ENCODE measurements at regions not wholly inside any gene's neighbourhood (a gene's known extent, or its start where the extent isn't known, plus 50 kb on each side); places are given as distances from the start of the nearest gene placed in this dataset.

DNA sequence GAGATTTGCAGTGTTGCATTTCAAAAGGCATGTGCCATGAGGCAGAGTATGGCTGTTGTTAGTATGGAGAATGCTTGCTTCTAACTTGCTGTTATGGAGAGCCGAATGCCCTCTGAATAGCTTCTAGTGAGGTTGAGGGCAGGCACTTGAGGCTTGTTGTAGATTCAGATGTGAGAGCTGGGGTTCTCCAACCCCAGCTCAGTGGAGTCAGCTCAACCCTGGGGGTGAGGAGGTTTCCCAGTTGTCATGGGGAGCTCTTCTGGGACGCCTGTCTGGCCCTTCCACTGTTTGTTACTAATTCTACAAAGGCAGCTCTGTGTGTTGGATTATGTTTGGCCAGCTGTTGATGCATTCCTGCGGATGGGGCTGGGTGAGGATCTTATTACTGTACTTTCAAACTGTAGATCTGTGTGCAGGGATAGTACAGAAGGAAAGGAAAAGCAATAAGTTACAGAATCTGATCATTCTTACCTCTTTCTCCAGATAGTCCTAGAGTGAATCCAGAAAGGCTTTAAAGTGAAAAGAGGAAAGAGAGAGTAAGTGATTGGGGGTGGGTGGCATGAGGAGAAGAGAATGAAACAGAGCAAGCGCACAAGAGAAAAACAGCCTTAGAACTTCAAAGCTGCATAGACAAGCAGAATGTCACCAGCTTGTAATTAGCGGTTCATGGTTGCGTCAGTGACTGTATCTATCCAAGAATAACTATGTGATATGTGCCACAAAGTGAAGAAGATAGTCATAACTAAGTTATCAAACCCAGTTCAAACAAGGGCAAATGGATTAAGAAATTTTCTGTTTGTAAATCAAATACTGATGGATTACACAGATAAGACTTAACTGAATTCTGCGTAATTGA is 148.7 kb downstream of the PRL start:
- Histone ChIP-seq H3K4me3 (peak overlapping the region; percentile 39), H3K27ac (no peak overlapping the region), H3K27me3 (no peaks in the 10 kb centered on the region), H3K4me1 (peaks cover 44% of the 10 kb centered on the region), H3K36me3 (no peaks in the 10 kb centered on the region), H3K9me3 (no peaks in the 10 kb centered on the region)
- TF ChIP-seq EP300 (IDR thresholded peaks at IDR 0.05) (no peak), POLR2AphosphoS5 (IDR thresholded peaks at IDR 0.05) (peak in 1 of 3 donors; percentile 10)
- 33% methylated on average over 7 of the region's 7 CpGs for WGBS
- no peak for DNase-seq (ENCODE audit: low spot score in 2 of 2)

DNA sequence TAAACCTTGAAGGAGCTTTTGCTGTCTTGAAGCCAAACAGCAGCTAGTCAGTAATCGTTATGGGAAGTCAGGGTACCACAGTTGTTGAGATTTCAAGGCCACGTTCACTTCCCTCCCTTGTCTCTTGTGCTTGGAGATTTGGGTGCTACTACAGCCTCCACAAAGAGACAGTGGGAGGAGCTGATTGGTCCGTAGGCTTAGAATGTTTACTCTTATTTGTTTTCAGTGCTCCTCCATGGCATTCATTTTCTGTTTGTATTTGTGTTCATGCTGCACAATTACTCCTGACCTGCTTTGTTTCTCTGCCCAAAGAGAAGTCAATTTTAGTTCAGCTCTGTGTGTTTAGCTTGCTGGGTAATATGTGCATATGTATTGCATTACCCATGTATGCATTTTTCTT is 147.7 kb downstream of the PRL start:
- WGBS: 37% methylated on average over 3 of the region's 3 CpGs
- TF ChIP-seq EP300 (IDR thresholded peaks at IDR 0.05): no peak
- TF ChIP-seq, protein P1, sequence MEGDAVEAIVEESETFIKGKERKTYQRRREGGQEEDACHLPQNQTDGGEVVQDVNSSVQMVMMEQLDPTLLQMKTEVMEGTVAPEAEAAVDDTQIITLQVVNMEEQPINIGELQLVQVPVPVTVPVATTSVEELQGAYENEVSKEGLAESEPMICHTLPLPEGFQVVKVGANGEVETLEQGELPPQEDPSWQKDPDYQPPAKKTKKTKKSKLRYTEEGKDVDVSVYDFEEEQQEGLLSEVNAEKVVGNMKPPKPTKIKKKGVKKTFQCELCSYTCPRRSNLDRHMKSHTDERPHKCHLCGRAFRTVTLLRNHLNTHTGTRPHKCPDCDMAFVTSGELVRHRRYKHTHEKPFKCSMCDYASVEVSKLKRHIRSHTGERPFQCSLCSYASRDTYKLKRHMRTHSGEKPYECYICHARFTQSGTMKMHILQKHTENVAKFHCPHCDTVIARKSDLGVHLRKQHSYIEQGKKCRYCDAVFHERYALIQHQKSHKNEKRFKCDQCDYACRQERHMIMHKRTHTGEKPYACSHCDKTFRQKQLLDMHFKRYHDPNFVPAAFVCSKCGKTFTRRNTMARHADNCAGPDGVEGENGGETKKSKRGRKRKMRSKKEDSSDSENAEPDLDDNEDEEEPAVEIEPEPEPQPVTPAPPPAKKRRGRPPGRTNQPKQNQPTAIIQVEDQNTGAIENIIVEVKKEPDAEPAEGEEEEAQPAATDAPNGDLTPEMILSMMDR (IDR thresholded peaks at IDR 0.05): no peak
- TF ChIP-seq POLR2AphosphoS5 (IDR thresholded peaks at IDR 0.05): no peak
- no peak for TF ChIP-seq POLR2A (IDR thresholded peaks at IDR 0.05)
- Histone ChIP-seq H3K27ac (no peak overlapping the region), H3K9me3 (no peaks in the 10 kb centered on the region), H3K4me3 (no peak overlapping the region), H3K4me1 (peaks cover 44% of the 10 kb centered on the region), H3K36me3 (no peaks in the 10 kb centered on the region), H3K27me3 (no peaks in the 10 kb centered on the region)
- DNase-seq (ENCODE audit: low spot score in 2 of 2): no peak

DNA sequence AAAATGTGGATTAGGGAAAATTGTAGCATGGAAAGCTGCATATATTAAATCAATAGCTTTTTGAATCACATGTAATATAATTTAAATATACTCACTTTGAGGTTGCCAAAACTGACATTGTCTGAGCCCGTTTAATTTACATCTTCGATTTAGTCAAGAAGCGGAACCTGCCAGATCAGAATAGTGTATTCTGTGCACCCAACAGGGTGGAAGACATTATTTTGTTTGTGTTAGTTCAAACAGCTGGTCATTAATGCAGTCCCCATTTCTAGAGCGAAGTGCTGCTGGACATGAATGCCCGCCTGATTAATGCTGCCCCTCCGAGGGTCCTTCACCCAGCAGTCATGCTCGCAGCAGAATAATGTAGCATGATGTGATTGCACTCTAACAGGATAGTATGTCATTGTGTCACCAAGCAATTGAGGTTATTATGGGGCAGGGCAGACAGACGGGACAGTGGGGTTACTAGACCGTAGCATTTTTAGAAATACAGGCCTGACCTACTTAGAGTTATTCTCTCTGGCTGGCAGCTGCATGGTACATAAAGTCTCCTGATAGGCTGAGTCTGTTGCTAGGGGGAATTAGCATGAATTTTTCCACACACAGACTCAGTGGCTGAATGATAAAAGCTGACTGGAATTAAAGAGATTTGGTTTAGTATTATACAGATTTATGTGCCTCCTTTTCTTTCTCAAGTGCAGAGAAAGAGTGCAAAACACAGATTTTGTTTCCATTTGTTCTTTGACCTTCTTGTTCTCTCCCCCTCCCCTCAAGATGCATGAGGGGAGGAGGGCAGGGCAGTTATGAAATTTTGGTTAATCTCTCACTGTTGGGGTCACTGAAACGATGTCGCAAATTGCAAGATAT is 147.1 kb downstream of the PRL start:
- DNase-seq (ENCODE audit: low spot score in 2 of 2): no peak

DNA sequence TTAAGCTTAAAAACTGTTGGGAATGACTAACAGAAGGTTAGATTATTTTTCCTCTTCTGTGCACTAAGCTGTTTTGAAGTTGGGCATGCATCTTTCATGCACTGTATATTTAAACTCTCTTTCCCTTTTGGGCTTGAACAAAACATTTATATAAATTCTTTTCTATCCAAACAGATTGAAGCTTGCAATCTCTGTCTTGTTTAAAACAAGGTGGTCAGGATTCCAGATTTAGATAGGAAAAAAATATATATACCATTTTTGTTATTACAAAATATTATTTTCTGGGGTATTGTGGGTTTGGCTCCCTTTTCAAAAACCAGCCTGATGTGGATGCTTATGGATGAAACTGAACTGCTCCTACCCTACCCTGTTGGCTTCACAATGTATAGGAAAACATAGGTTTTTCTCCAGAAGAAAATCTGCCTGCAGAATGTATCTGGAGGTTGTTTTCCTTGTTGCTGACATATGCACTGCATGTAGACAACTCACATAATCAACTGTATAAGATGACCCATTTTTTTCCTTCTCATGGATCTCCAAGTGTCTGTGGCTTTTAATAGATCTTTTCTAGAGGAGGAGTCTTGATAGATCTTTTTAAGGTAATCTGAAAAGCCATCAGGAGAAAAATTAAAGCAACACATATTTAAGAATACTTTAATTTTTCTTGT is 146.3 kb downstream of the PRL start:
- H3K4me1 ChIP-seq: peaks cover 41% of the 10 kb centered on the region
- no peak overlapping the region for H3K27ac ChIP-seq
- H3K9me3 ChIP-seq: no peaks in the 10 kb centered on the region
- no peaks in the 10 kb centered on the region for H3K27me3 ChIP-seq
- TF ChIP-seq, protein P1 (IDR thresholded peaks at IDR 0.05): no peak
- TF ChIP-seq POLR2AphosphoS5 (IDR thresholded peaks at IDR 0.05): no peak
- H3K4me3 ChIP-seq: no peak overlapping the region
- H3K36me3 ChIP-seq: no peaks in the 10 kb centered on the region
- no peak for DNase-seq (ENCODE audit: low spot score in 2 of 2)

More for the DNA sequence above, 147.1 kb downstream of the PRL start:
- Histone ChIP-seq H3K36me3 (no peaks in the 10 kb centered on the region), H3K4me1 (peaks cover 44% of the 10 kb centered on the region), H3K4me3 (no peak overlapping the region), H3K27me3 (no peaks in the 10 kb centered on the region), H3K27ac (no peak overlapping the region), H3K9me3 (no peaks in the 10 kb centered on the region)
- TF ChIP-seq, protein P1 (IDR thresholded peaks at IDR 0.05): no peak
- TF ChIP-seq POLR2AphosphoS5 (IDR thresholded peaks at IDR 0.05) (no peak), POLR2A (IDR thresholded peaks at IDR 0.05) (no peak)
- 62% methylated on average over 11 of the region's 11 CpGs for WGBS

DNA sequence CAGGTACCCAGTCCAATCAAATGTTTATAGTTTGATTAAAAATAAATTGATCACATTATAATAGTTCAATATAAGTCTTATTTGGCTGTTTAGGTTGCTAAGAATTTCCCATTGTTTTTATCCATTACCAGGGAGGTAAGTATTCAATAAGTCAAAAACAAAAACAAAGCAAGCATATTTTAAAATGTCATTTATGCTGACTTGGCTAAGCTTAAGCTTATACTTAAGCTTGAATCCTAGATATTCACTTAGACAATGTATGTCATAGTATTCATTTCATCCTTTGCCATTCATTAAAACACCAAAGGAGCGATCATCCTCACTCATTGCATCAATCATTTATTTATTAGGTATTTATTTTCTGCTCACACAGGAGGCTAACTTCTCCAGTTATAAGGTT is 144.9 kb downstream of the PRL start:
- Histone ChIP-seq H3K36me3 (no peaks in the 10 kb centered on the region), H3K27me3 (no peaks in the 10 kb centered on the region), H3K27ac (no peak overlapping the region), H3K9me3 (no peaks in the 10 kb centered on the region), H3K4me3 (no peak overlapping the region), H3K4me1 (peaks cover 34% of the 10 kb centered on the region)
- 100% methylated on average over 1 of the region's 1 CpG for WGBS
- DNase-seq (ENCODE audit: low spot score in 2 of 2): no peak
- TF ChIP-seq EP300 (IDR thresholded peaks at IDR 0.05): no peak
- TF ChIP-seq, protein P1 (IDR thresholded peaks at IDR 0.05): no peak
- TF ChIP-seq POLR2A (IDR thresholded peaks at IDR 0.05): no peak
- TF ChIP-seq POLR2AphosphoS5 (IDR thresholded peaks at IDR 0.05): no peak

Measured in suprapubic skin (tissue), 4 donors.